Prostate gland (tissue), 2 donors: ENCODE measurements at regions not wholly inside any gene's neighbourhood (a gene's known extent, or its start where the extent isn't known, plus 50 kb on each side); places are given as distances from the start of the nearest gene placed in this dataset.

Experiments
- DNase-seq: peaks from one replicate; pipeline ENCODE4 v3.0.0-alpha.2; 2019; ENCODE audit warnings: low spot score
- H3K27ac ChIP-seq, 2 donors: fragments of 200-600 bp; sonication (generic); 2 replicates each; pipeline ENCODE4 v1.5.1; 2017 to 2019
- H3K27me3 ChIP-seq: fragments of 200-600 bp; sonication (generic); replicated peaks from 2 replicates; pipeline ENCODE4 v1.5.1; 2019; ENCODE audit not compliant: insufficient read depth
- H3K36me3 ChIP-seq, 2 donors: fragments of 200-600 bp; sonication (generic); 1 replicate in 1 of 2; 2 replicates in 1 of 2; pipeline versions ENCODE4 v1.5.1 to v1.8.1; 2017 to 2019
- H3K4me1 ChIP-seq: fragments of 200-600 bp; sonication (generic); replicated peaks from 2 replicates; pipeline ENCODE4 v1.5.1; 2019
- H3K4me3 ChIP-seq, 2 donors: fragments of 200-600 bp; sonication (generic); 2 replicates each; pipeline ENCODE4 v1.5.1; 2017 to 2019
- H3K9me3 ChIP-seq: fragments of 200-600 bp; sonication (generic); 2 replicates; pipeline ENCODE4 v1.5.1; 2017
- POLR2A ChIP-seq: fragments of 450-650 bp; IDR thresholded peaks from one replicate; pipeline ENCODE4 v1.6.1; 2016; ENCODE audit warnings: antibody characterized with exemption, mild to moderate bottlenecking
- POLR2AphosphoS5 ChIP-seq: sonication (generic); formaldehyde crosslinking; IDR thresholded peaks from one replicate; pipeline ENCODE4 v1.6.1; 2017; ENCODE audit warnings: antibody characterized with exemption
- WGBS: methylation state at CpG from one replicate; pipeline ENCODE4 v1.1.5; 2018; 5-methylcytosine and 5-hydroxymethylcytosine counted together
- intact Hi-C: fragments of 100-400 bp; cut with DNase I; formaldehyde crosslinking; loops from one replicate; pipeline ENCODE4 v1.14.2; 2022
- TF ChIP-seq, protein P1 (sequence below), 4 experiments: fragments of 200-600 bp in 2 of 4; fragments of 450-650 bp in 2 of 4; sonication (generic) in 2 of 4; IDR thresholded peaks; 1 replicate in 3 of 4; 2 replicates in 1 of 4; pipeline ENCODE4 v1.5.1; 2016 to 2019; ENCODE audit warnings: antibody characterized with exemption in 4 of 4, mild to moderate bottlenecking in 2 of 4, moderate library complexity in 2 of 4

GRCh38 chr6:14848019-14848418 is 397.9 kb upstream of the JARID2 start:
- H3K4me1 ChIP-seq, result no peaks in the 10 kb centered on the region
- no peak overlapping the region for H3K4me3 ChIP-seq
- TF ChIP-seq POLR2AphosphoS5 (no peak), POLR2A (no peak)
- TF ChIP-seq, protein P1, sequence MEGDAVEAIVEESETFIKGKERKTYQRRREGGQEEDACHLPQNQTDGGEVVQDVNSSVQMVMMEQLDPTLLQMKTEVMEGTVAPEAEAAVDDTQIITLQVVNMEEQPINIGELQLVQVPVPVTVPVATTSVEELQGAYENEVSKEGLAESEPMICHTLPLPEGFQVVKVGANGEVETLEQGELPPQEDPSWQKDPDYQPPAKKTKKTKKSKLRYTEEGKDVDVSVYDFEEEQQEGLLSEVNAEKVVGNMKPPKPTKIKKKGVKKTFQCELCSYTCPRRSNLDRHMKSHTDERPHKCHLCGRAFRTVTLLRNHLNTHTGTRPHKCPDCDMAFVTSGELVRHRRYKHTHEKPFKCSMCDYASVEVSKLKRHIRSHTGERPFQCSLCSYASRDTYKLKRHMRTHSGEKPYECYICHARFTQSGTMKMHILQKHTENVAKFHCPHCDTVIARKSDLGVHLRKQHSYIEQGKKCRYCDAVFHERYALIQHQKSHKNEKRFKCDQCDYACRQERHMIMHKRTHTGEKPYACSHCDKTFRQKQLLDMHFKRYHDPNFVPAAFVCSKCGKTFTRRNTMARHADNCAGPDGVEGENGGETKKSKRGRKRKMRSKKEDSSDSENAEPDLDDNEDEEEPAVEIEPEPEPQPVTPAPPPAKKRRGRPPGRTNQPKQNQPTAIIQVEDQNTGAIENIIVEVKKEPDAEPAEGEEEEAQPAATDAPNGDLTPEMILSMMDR (IDR thresholded peaks at IDR 0.05), result no peak
- no peaks in the 10 kb centered on the region for H3K27me3 ChIP-seq
- H3K27ac ChIP-seq, result no peak overlapping the region
- no peak for DNase-seq
- no peaks in the 10 kb centered on the region for H3K36me3 ChIP-seq
- WGBS, result 91% methylated on average over 3 of the region's 3 CpGs
- intact Hi-C loops, result no loop called here
- H3K9me3 ChIP-seq, result no peaks in the 10 kb centered on the region

DNA sequence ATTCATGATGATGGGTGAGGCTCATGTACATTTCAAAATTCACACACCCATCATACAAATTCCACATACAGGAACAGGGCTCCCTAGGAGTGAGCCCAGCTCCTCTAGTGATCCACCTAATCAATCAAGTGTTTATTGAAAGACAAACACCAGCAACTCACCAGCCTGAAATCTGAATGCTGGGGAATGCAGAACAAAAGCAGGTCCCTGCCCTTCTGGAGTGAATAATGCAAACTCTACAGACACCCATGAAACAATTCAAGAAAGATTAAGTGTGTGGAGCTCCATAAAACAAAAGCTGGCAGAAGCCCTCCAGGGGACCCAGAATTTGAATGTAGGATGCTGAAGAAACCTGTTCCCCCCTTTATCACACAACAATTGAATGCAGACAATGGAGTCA is 396.7 kb upstream of the JARID2 start:
- DNase-seq, result no peak
- Histone ChIP-seq H3K4me3 (no peak overlapping the region), H3K36me3 (no peaks in the 10 kb centered on the region), H3K9me3 (no peaks in the 10 kb centered on the region), H3K4me1 (no peaks in the 10 kb centered on the region), H3K27me3 (no peaks in the 10 kb centered on the region), H3K27ac (no peak overlapping the region)
- TF ChIP-seq POLR2A, result no peak
- no peak for TF ChIP-seq POLR2AphosphoS5
- TF ChIP-seq, protein P1 (IDR thresholded peaks at IDR 0.05), result no peak
- intact Hi-C loops, result no loop called here

DNA sequence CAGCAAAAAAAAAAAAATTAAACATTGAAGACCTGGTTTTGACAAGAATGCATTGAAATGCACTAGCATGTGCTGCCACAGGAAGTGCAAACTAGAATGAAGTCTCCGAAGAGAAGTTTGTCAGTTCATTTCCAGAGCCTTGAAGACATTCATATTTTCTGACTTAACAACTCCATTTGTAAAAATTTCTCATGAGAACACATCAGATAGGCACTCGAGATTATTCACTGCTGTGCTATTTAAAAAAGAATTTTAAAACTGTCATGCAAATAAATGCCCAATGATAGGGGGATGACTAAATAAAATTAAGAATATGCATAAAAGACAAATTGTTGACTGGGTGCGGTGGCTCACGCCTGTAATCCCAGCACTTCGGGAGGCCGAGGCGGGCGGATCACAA is 394.6 kb upstream of the JARID2 start:
- no peaks in the 10 kb centered on the region for H3K27me3 ChIP-seq
- 83% methylated on average over 8 of the region's 8 CpGs for WGBS
- no peak overlapping the region for H3K27ac ChIP-seq
- intact Hi-C loops, result no loop called here
- H3K36me3 ChIP-seq, result no peaks in the 10 kb centered on the region
- no peaks in the 10 kb centered on the region for H3K4me1 ChIP-seq
- no peaks in the 10 kb centered on the region for H3K9me3 ChIP-seq
- TF ChIP-seq POLR2A (no peak), POLR2AphosphoS5 (no peak)
- TF ChIP-seq, protein P1 (IDR thresholded peaks at IDR 0.05), result no peak
- no peak for DNase-seq
- no peak overlapping the region for H3K4me3 ChIP-seq

- Histone ChIP-seq H3K36me3 (no peaks in the 10 kb centered on the region), H3K27me3 (no peaks in the 10 kb centered on the region), H3K9me3 (no peaks in the 10 kb centered on the region), H3K4me1 (no peaks in the 10 kb centered on the region), H3K27ac (no peak overlapping the region), H3K4me3 (no peak overlapping the region)
- intact Hi-C loops, result no loop called here
- TF ChIP-seq POLR2A, result no peak
- no peak for TF ChIP-seq POLR2AphosphoS5
- TF ChIP-seq, protein P1 (IDR thresholded peaks at IDR 0.05), result no peak
- no peak for DNase-seq
- 89% methylated on average over 5 of the region's 5 CpGs for WGBS
Measured at GRCh38 chr6:14852375-14852774, 393.5 kb upstream of the JARID2 start.

DNA sequence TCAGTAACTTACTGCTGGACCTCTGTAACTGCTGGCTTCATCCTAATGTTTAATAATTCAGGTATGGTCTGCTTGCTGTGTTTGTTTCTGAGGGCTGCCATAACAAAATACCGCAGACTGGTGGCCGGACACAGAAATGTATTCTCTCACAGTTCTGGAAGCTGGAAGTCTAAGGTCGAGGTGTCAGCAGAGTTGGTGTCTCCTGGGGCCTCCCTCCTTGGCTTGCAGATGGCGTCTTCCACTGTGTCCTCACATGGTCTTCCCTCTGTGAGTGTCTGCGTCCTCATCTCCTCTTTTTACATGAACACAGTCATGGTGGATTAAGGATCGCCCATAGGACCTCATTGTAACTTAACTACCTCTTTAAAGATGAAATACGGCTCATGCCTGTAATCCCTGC is 389.7 kb upstream of the JARID2 start:
- TF ChIP-seq, protein P1 (IDR thresholded peaks at IDR 0.05), result no peak
- TF ChIP-seq POLR2AphosphoS5 (no peak), POLR2A (no peak)

More for the DNA sequence above, 389.7 kb upstream of the JARID2 start:
- Histone ChIP-seq H3K4me3 (no peak overlapping the region), H3K9me3 (no peaks in the 10 kb centered on the region), H3K27me3 (no peaks in the 10 kb centered on the region), H3K36me3 (no peaks in the 10 kb centered on the region), H3K27ac (no peak overlapping the region), H3K4me1 (no peaks in the 10 kb centered on the region)
- intact Hi-C loops, result no loop called here
- DNase-seq, result no peak
- WGBS, result 97% methylated on average over 7 of the region's 7 CpGs
